ENCODE measurements at regions not wholly inside any gene's neighbourhood (a gene's known extent, or its start where the extent isn't known, plus 50 kb on each side); places are given as distances from the start of the nearest gene placed in this dataset.

DNA sequence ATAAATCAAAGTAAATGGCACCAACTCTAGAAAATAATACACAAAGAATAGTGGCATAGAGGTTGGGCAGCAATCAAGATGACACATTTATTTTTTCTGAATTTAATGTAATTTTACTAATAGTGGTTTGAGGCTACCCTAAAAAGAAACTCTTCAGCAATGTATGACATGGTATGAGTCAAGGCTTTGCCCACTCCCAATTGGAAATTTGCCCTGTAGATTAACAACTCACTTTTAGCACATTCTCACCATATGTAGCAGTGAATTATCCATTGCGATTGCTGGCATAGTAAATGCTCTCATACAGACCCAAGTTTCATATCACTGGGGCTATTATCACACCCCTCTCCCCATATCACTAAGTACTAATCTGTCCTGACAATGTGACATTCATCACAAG, 832.1 kb upstream of the ZNF608 start:
- Histone ChIP-seq H3K36me3 (ENCODE audit: control insufficient read depth, insufficient read depth, low read length) (no peaks in the 10 kb centered on the region), H3K4me1 (ENCODE audit: control insufficient read depth, insufficient read depth, low read length, poor library complexity, severe bottlenecking) (peaks cover 9% of the 10 kb centered on the region), H3K27ac (ENCODE audit: low read depth, low read length, severe bottlenecking) (no peak overlapping the region), H3K9me3 (ENCODE audit: control insufficient read depth, low read length) (no peaks in the 10 kb centered on the region), H3K4me3 (ENCODE audit: extremely low read depth, insufficient read depth, low read length, poor library complexity, severe bottlenecking) (no peak overlapping the region)
- 79 to 100% methylated on average over 1 of the region's 1 CpG for WGBS, 2 experiments (ENCODE audit: insufficient coverage in 2 of 2)

DNA sequence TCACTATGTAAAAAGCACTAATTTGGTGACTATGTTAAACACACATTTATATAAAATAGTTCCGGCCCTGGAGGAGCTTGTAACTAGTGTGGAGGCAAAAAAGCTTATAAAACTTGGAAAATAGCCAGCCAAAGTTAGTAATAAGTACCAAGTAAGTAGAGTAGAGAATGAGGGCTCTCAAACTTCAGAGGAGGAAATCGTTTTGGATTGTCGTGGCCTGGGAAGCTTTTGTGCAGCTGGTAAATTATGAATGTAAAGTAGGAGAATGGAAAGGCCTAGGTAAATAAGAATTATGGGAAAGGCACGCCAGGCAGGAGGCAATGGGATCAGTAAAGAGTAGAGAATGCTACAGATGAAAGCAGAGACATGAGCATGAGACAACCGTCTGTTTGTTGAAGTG, 832.7 kb upstream of the ZNF608 start:
- Histone ChIP-seq H3K36me3 (ENCODE audit: control insufficient read depth, insufficient read depth, low read length) (no peaks in the 10 kb centered on the region), H3K4me1 (ENCODE audit: control insufficient read depth, insufficient read depth, low read length, poor library complexity, severe bottlenecking) (peaks cover 9% of the 10 kb centered on the region), H3K4me3 (ENCODE audit: extremely low read depth, insufficient read depth, low read length, poor library complexity, severe bottlenecking) (no peak overlapping the region), H3K27ac (ENCODE audit: low read depth, low read length, severe bottlenecking) (no peak overlapping the region), H3K9me3 (ENCODE audit: control insufficient read depth, low read length) (no peaks in the 10 kb centered on the region)
- 89 to 92% methylated on average over 4 of the region's 5 CpGs for WGBS, 2 experiments (ENCODE audit: insufficient coverage in 2 of 2)

- Histone ChIP-seq H3K4me3 (ENCODE audit: extremely low read depth, insufficient read depth, low read length, poor library complexity, severe bottlenecking) (no peak overlapping the region), H3K36me3 (ENCODE audit: control insufficient read depth, insufficient read depth, low read length) (no peaks in the 10 kb centered on the region), H3K4me1 (ENCODE audit: control insufficient read depth, insufficient read depth, low read length, poor library complexity, severe bottlenecking) (no peaks in the 10 kb centered on the region), H3K9me3 (ENCODE audit: control insufficient read depth, low read length) (no peaks in the 10 kb centered on the region), H3K27ac (ENCODE audit: low read depth, low read length, severe bottlenecking) (no peak overlapping the region)
Observed at GRCh38 chr5:125581311-125581710, 834.9 kb upstream of the ZNF608 start.

DNA sequence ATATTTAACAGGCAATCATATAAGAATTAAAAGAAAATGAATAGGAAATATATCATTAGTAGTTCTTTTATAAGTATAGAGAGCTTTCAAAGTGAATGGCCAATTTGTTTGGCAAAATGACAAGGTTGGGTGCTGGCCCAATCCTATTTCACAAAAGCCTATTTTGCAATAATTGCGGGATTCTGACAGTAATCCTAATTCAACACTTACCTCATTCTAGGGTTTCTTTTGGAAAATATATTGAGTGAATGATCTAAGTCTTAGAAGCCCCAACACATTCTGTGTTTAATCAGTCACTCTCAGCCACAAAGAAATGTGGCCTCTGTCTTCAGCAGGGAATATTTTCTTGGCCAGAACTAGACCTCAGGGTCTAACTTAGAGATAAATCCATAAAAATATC, 835.9 kb upstream of the ZNF608 start:
- no peaks in the 10 kb centered on the region for H3K4me1 ChIP-seq (ENCODE audit: control insufficient read depth, insufficient read depth, low read length, poor library complexity, severe bottlenecking)
- no peak overlapping the region for H3K27ac ChIP-seq (ENCODE audit: low read depth, low read length, severe bottlenecking)
- no CpG with 5 or more reads among the region's 1 CpG for WGBS, 2 experiments (ENCODE audit: insufficient coverage in 2 of 2)
- H3K9me3 ChIP-seq (ENCODE audit: control insufficient read depth, low read length): no peaks in the 10 kb centered on the region
- no peak overlapping the region for H3K4me3 ChIP-seq (ENCODE audit: extremely low read depth, insufficient read depth, low read length, poor library complexity, severe bottlenecking)
- H3K36me3 ChIP-seq (ENCODE audit: control insufficient read depth, insufficient read depth, low read length): no peaks in the 10 kb centered on the region

DNA sequence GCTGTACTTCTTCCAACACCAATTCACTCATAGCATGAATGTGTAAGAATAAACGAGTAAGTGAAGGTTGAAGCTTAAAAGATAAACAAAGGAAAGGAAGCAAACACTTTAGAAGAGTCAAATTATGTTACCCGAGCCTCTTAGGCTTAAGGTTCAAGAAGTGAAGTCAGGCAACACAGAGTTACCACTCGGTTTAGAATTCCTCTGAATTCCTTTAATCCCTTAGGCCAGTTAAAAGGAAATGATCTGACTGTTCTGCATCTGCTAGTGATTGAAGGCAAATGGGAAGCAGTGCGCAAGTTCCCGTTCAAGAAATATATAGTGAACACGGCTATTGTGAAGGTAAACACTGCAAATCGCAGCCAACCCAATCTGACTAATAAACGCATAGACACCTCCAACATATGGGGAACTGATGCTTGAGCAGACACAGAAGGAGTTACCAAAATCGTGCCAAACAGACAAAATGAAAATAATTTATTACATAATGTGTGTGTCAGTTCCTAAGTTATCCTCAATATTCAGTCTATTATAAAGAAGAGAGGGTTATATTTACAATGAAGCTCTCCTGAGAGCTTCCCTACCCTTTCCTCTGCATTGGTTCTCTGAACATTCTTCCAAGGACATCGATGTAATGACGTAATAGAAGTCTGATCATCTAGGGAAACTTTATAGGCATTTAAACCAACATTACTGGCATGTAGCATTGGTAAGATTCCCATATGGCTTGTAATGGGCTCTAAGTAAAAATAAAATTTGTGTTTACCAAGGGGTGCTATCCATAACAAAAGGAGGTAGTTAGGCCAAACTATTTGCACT, 837.1 kb upstream of the ZNF608 start:
- H3K9me3 ChIP-seq (ENCODE audit: control insufficient read depth, low read length): no peaks in the 10 kb centered on the region
- H3K27ac ChIP-seq (ENCODE audit: low read depth, low read length, severe bottlenecking): no peak overlapping the region
- H3K4me1 ChIP-seq (ENCODE audit: control insufficient read depth, insufficient read depth, low read length, poor library complexity, severe bottlenecking): no peaks in the 10 kb centered on the region
- no peaks in the 10 kb centered on the region for H3K36me3 ChIP-seq (ENCODE audit: control insufficient read depth, insufficient read depth, low read length)
- H3K4me3 ChIP-seq (ENCODE audit: extremely low read depth, insufficient read depth, low read length, poor library complexity, severe bottlenecking): no peak overlapping the region
- WGBS, 2 experiments (ENCODE audit: insufficient coverage in 2 of 2): 86 to 98% methylated on average over 5 to 6 of the region's 11 CpGs

DNA sequence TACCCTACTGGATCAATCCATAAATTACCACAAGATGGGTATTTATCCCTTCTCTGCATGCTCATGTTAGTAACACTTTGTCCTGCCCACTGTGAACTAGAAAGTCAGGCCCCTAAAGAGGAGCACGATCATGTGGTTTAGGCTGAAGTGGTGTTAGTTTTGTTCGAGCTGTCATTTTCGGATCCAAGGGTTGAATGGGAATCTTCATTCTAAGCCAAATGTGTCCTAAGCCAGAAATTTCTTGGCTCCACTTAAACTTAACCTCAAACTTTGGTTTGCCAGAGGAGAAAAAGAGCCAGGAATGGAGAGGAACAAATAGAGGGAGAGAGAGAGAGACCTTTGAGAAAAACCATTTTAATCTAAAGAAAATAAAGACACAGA, 837.7 kb upstream of the ZNF608 start:
- H3K4me1 ChIP-seq (ENCODE audit: control insufficient read depth, insufficient read depth, low read length, poor library complexity, severe bottlenecking): no peaks in the 10 kb centered on the region
- no peak overlapping the region for H3K4me3 ChIP-seq (ENCODE audit: extremely low read depth, insufficient read depth, low read length, poor library complexity, severe bottlenecking)
- WGBS, 2 experiments (ENCODE audit: insufficient coverage in 2 of 2): 84% methylated on average over 3 of the region's 3 CpGs; no CpG with 5 or more reads in 1 of the 2 experiments
- no peaks in the 10 kb centered on the region for H3K36me3 ChIP-seq (ENCODE audit: control insufficient read depth, insufficient read depth, low read length)
- no peak overlapping the region for H3K27ac ChIP-seq (ENCODE audit: low read depth, low read length, severe bottlenecking)
- no peaks in the 10 kb centered on the region for H3K9me3 ChIP-seq (ENCODE audit: control insufficient read depth, low read length)

- Histone ChIP-seq H3K36me3 (ENCODE audit: control insufficient read depth, insufficient read depth, low read length) (no peaks in the 10 kb centered on the region), H3K9me3 (ENCODE audit: control insufficient read depth, low read length) (no peaks in the 10 kb centered on the region)
- no CpG with 5 or more reads among the region's 1 CpG for WGBS, 2 experiments (ENCODE audit: insufficient coverage in 2 of 2)
Observed at GRCh38 chr5:125587631-125588030, 835.6 kb upstream of the GRAMD2B start.

GRCh38 chr5:125592856-125593255, 830.4 kb upstream of the GRAMD2B start:
- no peak overlapping the region for H3K4me3 ChIP-seq (ENCODE audit: extremely low read depth, insufficient read depth, low read length, poor library complexity, severe bottlenecking)
- no peaks in the 10 kb centered on the region for H3K9me3 ChIP-seq (ENCODE audit: control insufficient read depth, low read length)
- no peaks in the 10 kb centered on the region for H3K36me3 ChIP-seq (ENCODE audit: control insufficient read depth, insufficient read depth, low read length)
- H3K4me1 ChIP-seq (ENCODE audit: control insufficient read depth, insufficient read depth, low read length, poor library complexity, severe bottlenecking): peaks cover 6% of the 10 kb centered on the region
- WGBS, 2 experiments (ENCODE audit: insufficient coverage in 2 of 2): no CpG with 5 or more reads among the region's 3 CpGs
- H3K27ac ChIP-seq (ENCODE audit: low read depth, low read length, severe bottlenecking): no peak overlapping the region

More at GRCh38 chr5:125587631-125588030, 835.6 kb upstream of the GRAMD2B start:
- H3K27ac ChIP-seq (ENCODE audit: low read depth, low read length, severe bottlenecking): no peak overlapping the region
- H3K4me1 ChIP-seq (ENCODE audit: control insufficient read depth, insufficient read depth, low read length, poor library complexity, severe bottlenecking): no peaks in the 10 kb centered on the region
- no peak overlapping the region for H3K4me3 ChIP-seq (ENCODE audit: extremely low read depth, insufficient read depth, low read length, poor library complexity, severe bottlenecking)

DNA sequence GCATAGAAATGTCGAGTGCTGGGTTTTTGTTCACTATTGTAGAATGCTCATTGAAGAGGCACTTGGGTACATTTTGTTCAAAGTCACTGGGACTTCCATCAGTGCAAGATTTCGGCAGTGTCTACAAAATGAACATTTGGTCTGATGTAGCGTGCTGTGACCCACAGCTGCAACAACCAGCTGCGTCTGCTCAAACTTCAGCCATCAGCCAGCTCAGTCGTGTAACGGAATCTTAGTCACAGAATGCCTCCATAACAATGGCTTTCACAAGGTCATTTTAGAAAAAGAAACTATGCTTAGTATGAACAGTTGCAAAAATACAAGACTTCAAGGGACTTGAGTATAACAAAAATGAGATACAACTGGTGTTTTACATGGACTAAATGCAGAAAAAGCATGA, 828.1 kb upstream of the GRAMD2B start:
- 93 to 97% methylated on average over 3 to 4 of the region's 6 CpGs for WGBS, 2 experiments (ENCODE audit: insufficient coverage in 2 of 2)
- no peaks in the 10 kb centered on the region for H3K36me3 ChIP-seq (ENCODE audit: control insufficient read depth, insufficient read depth, low read length)
- no peak overlapping the region for H3K4me3 ChIP-seq (ENCODE audit: extremely low read depth, insufficient read depth, low read length, poor library complexity, severe bottlenecking)
- H3K9me3 ChIP-seq (ENCODE audit: control insufficient read depth, low read length): no peaks in the 10 kb centered on the region
- no peak overlapping the region for H3K27ac ChIP-seq (ENCODE audit: low read depth, low read length, severe bottlenecking)
- peaks cover 6% of the 10 kb centered on the region for H3K4me1 ChIP-seq (ENCODE audit: control insufficient read depth, insufficient read depth, low read length, poor library complexity, severe bottlenecking)

DNA sequence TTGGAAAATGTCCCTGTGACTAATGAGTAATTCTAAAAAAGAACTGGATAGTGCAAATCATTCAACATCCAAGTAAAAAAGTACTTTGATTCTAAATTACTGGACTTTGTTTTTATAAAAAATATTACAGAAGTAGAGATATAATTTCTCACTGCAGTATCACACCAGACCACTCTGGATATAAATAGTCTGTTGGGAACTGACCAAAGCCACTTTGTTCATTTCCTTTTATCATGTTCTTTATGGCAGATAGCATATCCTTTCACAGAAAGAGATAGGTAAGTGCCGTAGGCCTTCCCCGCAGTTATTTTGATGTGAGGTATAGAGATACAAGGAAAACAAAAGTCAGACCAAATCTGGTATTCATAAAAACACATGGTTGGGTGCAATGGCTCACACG, 827.4 kb upstream of the GRAMD2B start:
- Histone ChIP-seq H3K4me1 (ENCODE audit: control insufficient read depth, insufficient read depth, low read length, poor library complexity, severe bottlenecking) (peaks cover 6% of the 10 kb centered on the region), H3K27ac (ENCODE audit: low read depth, low read length, severe bottlenecking) (no peak overlapping the region), H3K36me3 (ENCODE audit: control insufficient read depth, insufficient read depth, low read length) (no peaks in the 10 kb centered on the region), H3K9me3 (ENCODE audit: control insufficient read depth, low read length) (no peaks in the 10 kb centered on the region), H3K4me3 (ENCODE audit: extremely low read depth, insufficient read depth, low read length, poor library complexity, severe bottlenecking) (no peak overlapping the region)
- 100% methylated on average over 1 of the region's 3 CpGs for WGBS, 2 experiments (ENCODE audit: insufficient coverage in 2 of 2)

- no peaks in the 10 kb centered on the region for H3K36me3 ChIP-seq (ENCODE audit: control insufficient read depth, insufficient read depth, low read length)
- peaks cover 6% of the 10 kb centered on the region for H3K4me1 ChIP-seq (ENCODE audit: control insufficient read depth, insufficient read depth, low read length, poor library complexity, severe bottlenecking)
- no peak overlapping the region for H3K27ac ChIP-seq (ENCODE audit: low read depth, low read length, severe bottlenecking)
- no peaks in the 10 kb centered on the region for H3K9me3 ChIP-seq (ENCODE audit: control insufficient read depth, low read length)
- WGBS, 2 experiments (ENCODE audit: insufficient coverage in 2 of 2): 100% methylated on average over 2 of the region's 2 CpGs; no CpG with 5 or more reads in 1 of the 2 experiments
- H3K4me3 ChIP-seq (ENCODE audit: extremely low read depth, insufficient read depth, low read length, poor library complexity, severe bottlenecking): no peak overlapping the region
Observed at GRCh38 chr5:125597338-125597737, 825.9 kb upstream of the GRAMD2B start.

All from mesodermal cell (in vitro differentiated cells).